ENCODE measurements at regions not wholly inside any gene's neighbourhood (a gene's known extent, or its start where the extent isn't known, plus 50 kb on each side); places are given as distances from the start of the nearest gene placed in this dataset.
"Not testable (repeated sequence)": the region's sequence is repeated elsewhere in the genome, so short reads cannot be mapped to it uniquely, and the experiment has no call there.

DNA sequence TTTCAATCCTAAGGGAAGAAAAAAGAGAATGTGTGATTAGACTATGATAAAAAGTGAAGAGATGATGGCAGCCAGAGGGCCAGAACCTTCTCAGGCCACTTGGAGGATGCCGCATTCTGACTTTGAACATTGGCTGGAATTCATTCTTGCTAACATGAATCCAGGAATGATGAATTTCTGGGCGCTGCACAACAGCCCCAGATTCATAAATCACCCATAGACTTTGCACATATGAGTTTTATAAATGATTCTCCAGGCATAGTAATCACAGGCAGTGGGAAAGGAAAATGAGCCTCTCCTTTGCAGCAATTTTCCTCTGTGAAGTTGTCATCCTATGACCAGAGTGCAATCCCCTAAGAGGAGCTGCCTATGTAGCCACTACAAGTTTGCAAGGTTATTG is 555.4 kb downstream of the KCTD12 start:
- no peak for DNase-seq

DNA sequence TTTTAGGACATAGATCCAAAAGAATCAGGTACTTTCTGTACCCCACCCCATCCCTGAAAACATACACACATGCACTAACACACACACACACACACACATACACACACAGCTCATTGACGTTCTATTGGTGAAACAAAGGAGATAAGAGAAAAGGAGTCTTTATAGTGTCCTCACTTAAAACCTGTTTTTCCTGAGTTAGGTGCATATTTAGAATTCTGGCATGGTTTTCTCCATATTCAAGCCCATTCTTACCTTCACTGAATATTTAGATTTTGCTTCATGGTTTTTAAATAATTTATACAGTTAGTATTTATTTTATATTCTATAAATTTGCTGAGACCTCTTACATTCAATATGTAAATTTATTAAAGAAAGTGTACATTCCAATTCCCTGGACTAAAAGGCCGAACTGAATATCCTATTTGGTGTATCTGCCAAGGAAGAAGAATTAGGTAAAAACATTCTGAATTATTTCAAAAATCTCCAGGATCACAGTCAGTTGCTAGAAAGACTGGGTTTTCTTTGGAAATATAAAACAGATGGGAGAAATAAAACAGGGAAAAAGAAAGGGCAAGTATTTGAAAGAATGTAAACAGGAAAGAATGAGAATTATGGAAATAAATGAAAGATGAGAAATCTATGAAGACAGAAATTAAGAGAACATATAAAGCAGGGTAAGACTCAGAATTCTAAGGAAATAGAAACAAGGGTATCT is 556.2 kb downstream of the KCTD12 start:
- DNase-seq = no peak

DNA sequence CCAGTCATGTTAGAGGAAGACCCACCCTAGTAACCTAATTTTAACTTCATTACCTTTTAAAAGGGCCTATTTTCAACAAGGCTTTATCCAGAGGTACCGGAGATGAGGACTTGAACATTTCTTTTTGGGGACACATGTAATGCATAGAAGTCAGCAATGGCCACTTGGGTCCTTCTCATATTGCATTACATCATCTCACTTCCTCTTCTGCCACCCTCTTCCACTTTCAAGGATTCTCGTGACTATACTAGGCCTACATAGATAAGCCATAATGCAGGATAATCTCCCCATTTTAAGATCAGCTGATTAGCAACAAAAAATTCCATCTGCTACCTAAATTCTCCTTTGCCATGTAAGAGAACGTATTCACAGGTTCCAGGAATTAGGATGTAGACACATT is 557.2 kb downstream of the KCTD12 start:
- no peak for DNase-seq

DNA sequence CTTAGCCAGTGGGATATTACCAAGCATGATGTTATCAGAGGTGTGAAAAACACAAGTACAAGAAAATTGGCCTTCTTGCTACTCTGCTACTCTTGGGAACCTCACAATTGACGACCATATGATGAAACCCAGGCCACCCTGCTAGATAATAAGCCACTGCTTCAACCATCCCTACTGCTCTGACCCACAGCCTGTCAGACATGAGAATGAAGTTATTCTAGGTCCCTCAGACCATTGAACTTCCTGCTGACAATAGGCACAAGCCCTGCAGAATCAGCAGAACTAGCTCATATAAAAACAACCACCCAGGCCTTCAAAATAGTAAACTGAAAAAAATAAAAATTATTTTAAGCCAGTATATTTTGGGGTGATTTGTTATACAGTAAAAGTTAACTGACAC is 559.9 kb downstream of the KCTD12 start:
- no peak for DNase-seq

DNA sequence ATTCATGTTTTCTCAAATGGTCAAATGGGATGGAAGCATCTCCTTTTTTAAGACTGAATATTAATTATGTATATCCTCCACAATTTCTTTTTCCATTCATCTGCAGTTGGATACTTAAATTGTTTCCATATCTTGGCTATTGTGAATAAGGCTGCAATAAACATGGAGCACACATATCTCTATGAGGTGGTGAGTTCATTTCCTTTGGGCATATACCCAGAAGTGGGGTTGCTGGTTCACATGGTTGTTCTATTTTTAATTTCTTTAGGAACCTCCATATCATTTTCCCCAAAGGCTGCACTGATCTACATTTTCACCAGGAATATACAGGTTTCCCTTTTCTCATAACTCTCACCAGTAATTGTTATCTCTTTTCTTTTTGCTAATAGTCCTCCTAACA is 566.3 kb downstream of the KCTD12 start:
- no peak for DNase-seq

GRCh38 chr13:76316998-76317527 is 569.1 kb downstream of the KCTD12 start:
- no peak for DNase-seq

DNA sequence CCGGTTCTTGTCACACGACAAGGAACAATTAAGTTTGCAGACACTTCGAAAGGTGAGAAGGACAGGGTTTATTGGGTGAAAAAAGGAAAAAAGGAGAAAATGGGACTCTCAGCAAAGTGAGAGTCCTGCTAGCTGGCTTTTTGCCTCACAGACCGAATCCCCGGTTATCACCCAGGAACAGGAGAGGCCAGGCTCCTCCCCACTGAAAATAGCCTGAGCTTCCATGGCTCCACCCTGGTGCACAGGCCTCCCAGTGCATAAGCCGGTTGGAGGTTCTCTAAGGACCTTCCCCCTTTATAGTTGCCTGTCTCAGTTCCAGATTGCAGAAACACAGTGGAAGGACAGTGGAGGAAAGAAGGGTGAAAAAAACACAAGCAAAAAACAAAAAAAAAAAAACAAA is 571.7 kb downstream of the KCTD12 start:
- DNase-seq = peak; percentile 2

DNA sequence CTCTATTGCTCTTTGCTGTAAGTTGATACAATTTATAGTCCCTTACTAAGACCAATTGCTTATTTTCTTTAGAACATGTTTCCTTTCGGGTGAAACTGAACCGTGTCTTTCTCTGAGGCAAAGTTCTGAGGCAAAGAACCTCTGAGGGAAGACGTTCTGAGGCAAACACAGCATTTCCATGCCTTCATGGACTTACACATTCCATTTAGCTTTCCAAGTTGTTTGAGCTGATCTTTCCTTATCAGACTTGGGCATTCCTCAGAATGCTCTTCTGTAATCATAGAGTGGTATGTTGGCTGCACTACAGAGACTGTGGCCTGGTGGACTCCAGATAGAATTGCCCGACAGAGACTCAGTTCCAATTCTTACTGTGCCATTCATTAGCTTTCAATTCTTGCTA is 579.1 kb downstream of the KCTD12 start:
- no peak for DNase-seq

- no peak for DNase-seq
Observed at GRCh38 chr13:76300688-76301087, 585.5 kb downstream of the KCTD12 start.

GRCh38 chr13:76297331-76297730 is 588.9 kb downstream of the KCTD12 start:
- DNase-seq = no peak

DNA sequence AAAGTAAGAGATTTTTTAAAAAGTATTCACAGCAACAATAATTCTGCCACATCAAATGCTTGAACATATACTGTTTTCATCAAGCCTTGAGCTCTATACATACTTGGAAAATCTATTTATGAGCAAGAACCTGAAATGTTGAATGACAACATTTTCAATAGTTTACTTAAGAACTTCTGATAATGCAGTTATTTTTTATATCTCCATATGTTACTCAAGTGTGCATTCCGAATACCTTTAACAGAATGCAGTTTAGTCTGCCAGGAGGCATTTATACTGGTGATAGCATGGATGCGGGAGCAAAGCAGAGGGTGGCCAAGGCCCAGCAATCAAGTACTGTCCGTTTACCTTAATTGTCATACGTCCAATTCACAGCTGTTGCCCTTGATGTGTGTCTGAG is 589.5 kb downstream of the KCTD12 start:
- DNase-seq = no peak

GRCh38 chr13:76295020-76295419 is 591.2 kb downstream of the KCTD12 start:
- DNase-seq = not testable (repeated sequence)

DNA sequence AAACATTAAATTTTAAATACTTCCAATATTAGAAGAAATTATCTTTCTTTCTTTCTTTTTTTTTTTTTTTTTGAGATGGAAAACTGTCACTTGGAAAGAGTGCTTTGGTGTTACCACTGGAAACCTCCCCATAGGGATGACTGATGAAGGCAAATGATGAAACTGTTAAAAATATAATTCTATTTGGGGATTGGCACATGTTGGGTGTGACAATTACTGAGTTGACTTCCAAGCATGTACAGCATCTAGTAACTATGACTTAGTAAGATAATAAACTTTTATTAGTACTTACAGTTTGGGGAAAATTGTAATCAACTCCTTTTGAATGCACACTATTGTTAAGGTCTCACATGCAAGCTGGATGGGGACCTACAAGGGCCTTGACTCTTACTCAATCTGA is 592.5 kb downstream of the KCTD12 start:
- DNase-seq = no peak

DNA sequence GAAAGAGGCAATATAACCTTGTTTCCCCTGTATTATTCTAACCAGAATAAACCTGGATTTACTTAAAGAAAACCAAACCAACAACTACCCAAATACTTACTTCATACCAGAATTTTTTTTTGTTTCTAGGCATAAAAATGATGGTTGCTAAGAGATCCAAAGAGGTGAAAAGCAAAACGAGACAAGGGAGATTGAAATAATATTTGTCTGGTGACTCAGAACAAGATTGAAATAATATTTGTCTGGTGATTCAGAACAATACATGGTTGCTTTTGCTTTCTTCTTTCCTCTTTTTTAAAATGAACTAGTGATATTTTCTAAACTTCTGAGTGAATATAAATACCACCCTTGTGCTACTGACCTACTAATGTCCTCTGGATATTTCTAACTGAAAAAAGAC is 592.9 kb downstream of the KCTD12 start:
- no peak for DNase-seq

GRCh38 chr13:76292726-76293125 is 593.5 kb downstream of the KCTD12 start:
- no peak for DNase-seq

GRCh38 chr13:76292031-76292430 is 594.2 kb downstream of the KCTD12 start:
- DNase-seq = no peak

DNA sequence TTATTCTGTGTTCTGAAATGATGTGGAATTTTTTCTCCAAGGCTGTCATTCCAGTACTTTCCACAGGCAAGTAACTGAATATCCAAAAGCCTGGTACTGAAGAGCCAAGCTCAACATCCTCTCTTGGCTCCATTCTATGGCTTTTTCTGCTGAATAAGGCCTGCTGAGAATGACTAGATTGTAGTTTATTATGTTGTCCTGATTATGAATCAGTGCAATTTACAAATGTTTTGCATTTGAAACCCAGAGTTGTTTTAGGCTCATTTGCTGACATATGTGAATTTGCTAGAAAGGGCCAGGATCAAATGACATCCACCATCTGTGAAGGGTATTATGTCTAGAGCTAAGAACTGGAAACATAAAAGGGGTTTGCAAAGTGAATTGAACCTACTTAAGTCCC is 596.6 kb downstream of the KCTD12 start:
- DNase-seq = no peak

GRCh38 chr13:76286178-76286577 is 600.0 kb downstream of the KCTD12 start:
- no peak for DNase-seq

GRCh38 chr13:76285463-76285862 is 600.7 kb downstream of the KCTD12 start:
- no peak for DNase-seq

DNA sequence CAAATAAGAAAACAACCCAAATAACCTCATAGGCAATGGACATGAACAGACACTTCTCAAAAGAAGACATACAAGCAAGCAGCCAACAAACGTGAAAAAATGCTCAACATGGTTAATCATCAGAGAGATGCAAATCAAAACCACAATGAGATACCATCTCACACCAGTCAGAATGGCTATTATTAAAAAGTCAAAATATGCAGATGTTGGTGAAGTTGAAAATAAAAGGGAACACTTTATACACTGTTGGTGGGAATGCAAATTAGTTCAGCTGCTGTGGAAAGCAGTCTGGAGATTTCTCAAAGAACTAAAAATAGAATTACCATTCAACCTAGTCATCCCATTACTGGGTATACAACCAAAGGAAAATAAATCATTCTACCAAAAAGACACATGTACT is 606.4 kb downstream of the KCTD12 start:
- DNase-seq = not testable (repeated sequence)

- DNase-seq = no peak
Observed at GRCh38 chr13:76271728-76272232, 614.4 kb downstream of the KCTD12 start.

GRCh38 chr13:76268307-76268706 is 617.9 kb downstream of the KCTD12 start:
- DNase-seq = not testable (repeated sequence)

DNA sequence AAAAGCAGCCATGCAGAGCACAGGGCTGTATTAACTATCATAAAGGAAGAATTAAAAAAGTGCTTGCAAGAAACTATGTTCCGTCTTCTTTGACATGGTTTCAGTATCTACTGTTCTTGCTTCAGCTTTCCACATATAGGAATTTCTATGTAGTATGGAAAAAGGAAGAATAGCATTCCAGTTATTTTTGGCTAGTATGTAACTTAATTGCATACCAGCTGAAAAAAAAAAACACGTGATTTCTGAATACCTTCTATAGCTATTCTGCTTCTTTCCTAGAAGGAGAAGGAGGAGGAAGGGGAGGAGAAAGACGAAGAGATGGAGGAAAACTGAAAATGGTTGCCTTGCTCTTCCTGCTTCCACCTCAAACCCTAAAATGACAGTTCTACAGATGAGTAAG is 619.0 kb downstream of the KCTD12 start:
- no peak for DNase-seq

GRCh38 chr13:76266561-76266960 is 619.6 kb downstream of the KCTD12 start:
- DNase-seq = no peak

DNA sequence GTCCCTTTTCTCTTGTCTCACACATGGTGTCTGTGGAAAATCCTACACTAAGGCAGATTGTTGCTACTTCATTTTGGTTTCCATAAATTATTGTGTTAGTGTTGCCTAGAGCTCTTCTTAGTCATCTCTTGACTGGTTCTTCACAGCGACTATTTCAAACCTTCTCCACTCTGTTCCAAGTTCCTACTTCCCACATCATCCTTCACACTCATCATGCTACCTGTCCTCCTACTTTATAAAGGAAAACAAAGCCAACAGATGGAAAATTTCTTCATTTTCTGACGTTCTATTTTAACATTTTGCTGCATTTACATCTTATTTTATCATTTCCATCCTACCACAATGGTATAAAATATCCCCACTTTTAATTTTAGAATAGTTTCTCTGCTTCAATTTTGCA is 614.1 kb downstream of the LMO7 start:
- no peak for DNase-seq

Measured in NCI-H146 (cell line).